Coronary artery (tissue), 2 donors: ENCODE measurements at regions not wholly inside any gene's neighbourhood (a gene's known extent, or its start where the extent isn't known, plus 50 kb on each side); places are given as distances from the start of the nearest gene placed in this dataset.
"Not testable (repeated sequence)": the region's sequence is repeated elsewhere in the genome, so short reads cannot be mapped to it uniquely, and the experiment has no call there.

Experiments
- DNase-seq: peaks from one replicate; pipeline ENCODE4 v3.0.0-alpha.2; 2017; ENCODE audit warnings: low spot score
- H3K27ac ChIP-seq, 2 donors: fragments of 200-600 bp; sonication (generic); one replicate each; pipeline ENCODE4 v1.5.1; 2016 to 2019
- H3K4me3 ChIP-seq: fragments of 200-600 bp; sonication (generic); 2 replicates; pipeline ENCODE4 v1.5.1; 2016; ENCODE audit warnings: mild to moderate bottlenecking, moderate library complexity
- CTCF ChIP-seq: fragments of 200-600 bp; sonication (generic); IDR thresholded peaks from one replicate; pipeline ENCODE4 v1.5.1; 2019; ENCODE audit warnings: antibody characterized with exemption

- Histone ChIP-seq H3K27ac (no peak overlapping the region), H3K4me3 (no peak overlapping the region)
- no peak for TF ChIP-seq CTCF
- DNase-seq = no peak
Observed at GRCh38 chr2:100707016-100707947, 112.7 kb upstream of the NPAS2 start.

GRCh38 chr2:100708333-100708732 lies 111.6 kb upstream of the NPAS2 start:
- TF ChIP-seq CTCF = no peak
- no peak for DNase-seq
- no peak overlapping the region for H3K27ac ChIP-seq
- no peak overlapping the region for H3K4me3 ChIP-seq

- DNase-seq = no peak
- H3K4me3 ChIP-seq = no peak overlapping the region
- no peak overlapping the region for H3K27ac ChIP-seq
- TF ChIP-seq CTCF = no peak
Observed at GRCh38 chr2:100713106-100713505, 106.8 kb upstream of the NPAS2 start.

- not testable (repeated sequence) for H3K4me3 ChIP-seq, DNase-seq, H3K27ac ChIP-seq
Observed at GRCh38 chr2:100714396-100715010, 105.4 kb upstream of the NPAS2 start.

GRCh38 chr2:100715861-100716260 lies 104.1 kb upstream of the NPAS2 start:
- H3K4me3 ChIP-seq, H3K27ac ChIP-seq, DNase-seq: not testable (repeated sequence)

- Histone ChIP-seq H3K4me3 (no peak overlapping the region), H3K27ac (no peak overlapping the region)
- DNase-seq = no peak
- TF ChIP-seq CTCF = no peak
Observed at GRCh38 chr2:100716581-100716980, 103.4 kb upstream of the NPAS2 start.

- Histone ChIP-seq H3K4me3 (no peak overlapping the region), H3K27ac (no peak overlapping the region)
- TF ChIP-seq CTCF = no peak
- DNase-seq = no peak
Observed at GRCh38 chr2:100718065-100718629, 101.8 kb upstream of the NPAS2 start.

DNA sequence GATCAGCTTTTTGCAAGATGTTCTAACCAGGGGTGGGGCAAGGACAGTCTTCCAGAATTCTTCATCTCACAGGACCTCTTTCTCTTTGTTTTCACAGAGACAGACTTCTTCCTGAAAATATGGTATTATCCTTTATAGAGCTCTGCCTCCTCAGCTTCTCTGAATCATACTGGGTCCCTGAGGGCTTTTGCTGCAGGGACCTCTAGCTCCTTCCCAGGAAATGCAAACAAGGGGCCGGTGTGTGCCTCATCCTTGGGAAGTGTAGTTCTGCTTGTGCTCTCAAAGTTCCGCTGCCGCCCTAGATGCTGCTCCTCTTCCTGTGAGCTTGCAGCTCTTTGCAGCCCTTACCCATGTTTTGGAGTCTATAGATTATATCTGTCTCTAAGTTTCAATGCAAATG lies 99.5 kb upstream of the NPAS2 start:
- TF ChIP-seq CTCF = no peak
- Histone ChIP-seq H3K4me3 (no peak overlapping the region), H3K27ac (no peak overlapping the region)
- DNase-seq = no peak
